Glomerular visceral epithelial cell (primary cell): ENCODE measurements at regions not wholly inside any gene's neighbourhood (a gene's known extent, or its start where the extent isn't known, plus 50 kb on each side); places are given as distances from the start of the nearest gene placed in this dataset.
"Not testable (repeated sequence)": the region's sequence is repeated elsewhere in the genome, so short reads cannot be mapped to it uniquely, and the experiment has no call there.

Experiments
- DNase-seq: peaks from one replicate; pipeline ENCODE4 v3.0.0-alpha.2; 2016; ENCODE audit errors: extremely low spot score

GRCh38 chr14:37891500-37891899, 296.1 kb downstream of the TTC6 start:
- DNase-seq = not testable (repeated sequence)

GRCh38 chr14:37894463-37894862, 299.0 kb downstream of the TTC6 start:
- DNase-seq = no peak

- DNase-seq = no peak
These were observed 303.9 kb downstream of the TTC6 start for GRCh38 chr14:37899365-37899764.

GRCh38 chr14:37900561-37900960, 305.1 kb downstream of the TTC6 start:
- DNase-seq = no peak

GRCh38 chr14:37901978-37902377, 305.7 kb upstream of the SSTR1 start:
- DNase-seq = no peak

- peak; percentile 43 for DNase-seq
These were observed 304.1 kb upstream of the SSTR1 start for GRCh38 chr14:37903343-37904191.

GRCh38 chr14:37924622-37925021, 283.1 kb upstream of the SSTR1 start:
- no peak for DNase-seq

GRCh38 chr14:37932008-37932407, 275.7 kb upstream of the SSTR1 start:
- no peak for DNase-seq

- DNase-seq = no peak
These were observed 275.2 kb upstream of the SSTR1 start for GRCh38 chr14:37932481-37932880.

GRCh38 chr14:37936971-37937370, 270.7 kb upstream of the SSTR1 start:
- DNase-seq = no peak

- no peak for DNase-seq
These were observed 268.2 kb upstream of the SSTR1 start for GRCh38 chr14:37939442-37940028.

- no peak for DNase-seq
These were observed 261.7 kb upstream of the SSTR1 start for GRCh38 chr14:37945959-37946358.

- no peak for DNase-seq
These were observed 260.9 kb upstream of the SSTR1 start for GRCh38 chr14:37946819-37947218.

- DNase-seq = no peak
These were observed 259.4 kb upstream of the SSTR1 start for GRCh38 chr14:37948266-37948665.

GRCh38 chr14:37968664-37969240, 239.0 kb upstream of the SSTR1 start:
- DNase-seq = no peak

- no peak for DNase-seq
These were observed 238.2 kb upstream of the SSTR1 start for GRCh38 chr14:37969511-37969979.

GRCh38 chr14:37970696-37971095, 237.0 kb upstream of the SSTR1 start:
- DNase-seq = no peak

- peak; percentile 12 for DNase-seq
These were observed 234.5 kb upstream of the SSTR1 start for GRCh38 chr14:37972941-37973887.

- no peak for DNase-seq
These were observed 233.3 kb upstream of the SSTR1 start for GRCh38 chr14:37974421-37974820.

- DNase-seq = no peak
These were observed 230.2 kb upstream of the SSTR1 start for GRCh38 chr14:37977481-37977880.

- peak; percentile 37 for DNase-seq
These were observed 221.8 kb upstream of the SSTR1 start for GRCh38 chr14:37985826-37986470.
